GM12878 (cell line): ENCODE measurements at regions not wholly inside any gene's neighbourhood (a gene's known extent, or its start where the extent isn't known, plus 50 kb on each side); places are given as distances from the start of the nearest gene placed in this dataset.

Source experiments
- BACH1 ChIP-seq: fragments of 450-650 bp; IDR thresholded peaks from 2 replicates; pipeline ENCODE4 v1.6.1; 2017; ENCODE audit warnings: mild to moderate bottlenecking, borderline replicate concordance
- BCL11A ChIP-seq: IDR thresholded peaks from 2 replicates; pipeline ENCODE4 v1.6.1; 2011; ENCODE audit warnings: low read depth, low read length
- BMI1 ChIP-seq: fragments of 450-650 bp; IDR thresholded peaks from 2 replicates; pipeline ENCODE4 v1.6.1; 2016; ENCODE audit warnings: mild to moderate bottlenecking, moderate library complexity, borderline replicate concordance
- EED ChIP-seq: sonication (generic); IDR thresholded peaks from 2 replicates; pipeline ENCODE4 v1.6.1; 2016; ENCODE audit warnings: antibody characterized with exemption, low read depth
- EP300 ChIP-seq, 2 experiments: fragments of 150-350 bp in 1 of 2; IDR thresholded peaks; 2 replicates each; pipeline ENCODE4 v1.6.1; 2011 to 2012; ENCODE audit warnings: low read depth in 2 of 2, low read length in 2 of 2, borderline replicate concordance in 1 of 2, improper control_type of control experiment in 1 of 2, inconsistent platforms in 1 of 2; ENCODE audit not compliant: control insufficient read depth in 1 of 2
- FOXM1 ChIP-seq: IDR thresholded peaks from 2 replicates; pipeline ENCODE4 v1.6.1; 2012; ENCODE audit warnings: low read depth, mild to moderate bottlenecking, inconsistent platforms, low read length, moderate library complexity
- IRF4 ChIP-seq: IDR thresholded peaks from 2 replicates; pipeline ENCODE4 v1.6.1; 2011; ENCODE audit warnings: low read depth, low read length
- JUND ChIP-seq: IDR thresholded peaks from 2 replicates; pipeline ENCODE4 v1.6.1; 2012; ENCODE audit warnings: low read depth, mild to moderate bottlenecking, low read length, improper control_type of control experiment, moderate library complexity
- PAX5 ChIP-seq: IDR thresholded peaks from 2 replicates; pipeline ENCODE4 v1.6.1; 2011; ENCODE audit warnings: low read depth, low read length, borderline replicate concordance
- PKNOX1 ChIP-seq: fragments of 450-650 bp; IDR thresholded peaks from 2 replicates; pipeline ENCODE4 v1.6.1; 2016; ENCODE audit warnings: mild to moderate bottlenecking
- POLR2AphosphoS5 ChIP-seq: IDR thresholded peaks from 2 replicates; pipeline ENCODE4 v1.6.1; 2011; ENCODE audit warnings: mild to moderate bottlenecking, low read length, inconsistent platforms
- TCF12 ChIP-seq: IDR thresholded peaks from 2 replicates; pipeline ENCODE4 v1.6.1; 2011; ENCODE audit warnings: low read depth, mild to moderate bottlenecking, low read length
- ZBTB33 ChIP-seq: fragments of 450-650 bp; IDR thresholded peaks from 2 replicates; pipeline ENCODE4 v1.6.1; 2017; ENCODE audit warnings: mild to moderate bottlenecking
- ZNF217 ChIP-seq: fragments of 450-650 bp; IDR thresholded peaks from 2 replicates; pipeline ENCODE4 v1.6.1; 2017; ENCODE audit warnings: antibody characterized with exemption, mild to moderate bottlenecking

GRCh38 chr2:161088658-161089350 lies 71.4 kb upstream of the TANK start (continued):
- TF ChIP-seq ZBTB33 (no peak), POLR2AphosphoS5 (no peak), ZNF217 (0 out of 2 replicates have a peak, but pooled peaks have one; percentile 17), PKNOX1 (no peak), BCL11A (peak; percentile 81), TCF12 (peak; percentile 41; the same call in 1 of the 2 replicates), FOXM1 (peak; percentile 88), PAX5 (peak; percentile 76; the same call in 1 of the 2 replicates), IRF4 (peak; percentile 90), BMI1 (peak; percentile 65; the same call in 1 of the 2 replicates), EED (peak; percentile 98), BACH1 (peak; percentile 29; the same call in 1 of the 2 replicates), JUND (peak; percentile 10; the same call in 1 of the 2 replicates), EP300 (IDR thresholded peaks at IDR 0.05; ENCODE audit: borderline replicate concordance in 1 of 2, control insufficient read depth in 1 of 2, low read depth in 2 of 2, low read length in 2 of 2) (peak; percentile 69 to 80; a peak in 3 of 4 replicates)
